ENCODE measurements at regions not wholly inside any gene's neighbourhood (a gene's known extent, or its start where the extent isn't known, plus 50 kb on each side); places are given as distances from the start of the nearest gene placed in this dataset.

- H2AK5ac ChIP-seq (ENCODE audit: low read depth, low read length), result no peak overlapping the region
- no peaks in the 10 kb centered on the region for H3K4me1 ChIP-seq (replicated peaks in 1 of 4; ENCODE audit: control insufficient read depth in 3 of 4, insufficient read depth in 4 of 4, low read length in 3 of 4)
- H3K9ac ChIP-seq (replicated peaks in 1 of 4; ENCODE audit: extremely low read depth in 1 of 4, low read depth in 3 of 4, low read length in 3 of 4), result no peak overlapping the region
- no peak overlapping the region for H3K27ac ChIP-seq (ENCODE audit: low read depth, low read length)
- no peak overlapping the region for H3K4me3 ChIP-seq (ENCODE audit: extremely low read depth in 1 of 4, insufficient read depth in 2 of 4, low read depth in 3 of 4, low read length in 4 of 4)
- no peak overlapping the region for H3K23ac ChIP-seq (ENCODE audit: insufficient read length)
- no peak overlapping the region for H4K8ac ChIP-seq (ENCODE audit: extremely low read depth, insufficient read depth, low read length)
- H2BK5ac ChIP-seq (ENCODE audit: low read depth, low read length), result no peak overlapping the region
- no peaks in the 10 kb centered on the region for H3K27me3 ChIP-seq (replicated peaks in 1 of 4; ENCODE audit: control insufficient read depth in 3 of 4, extremely low read depth in 1 of 4, insufficient read depth in 3 of 4, low read length in 3 of 4)
- no peak for DNase-seq (ENCODE audit: low read depth in 1 of 2, low spot score in 2 of 2)
- ChIA-PET POLR2A (ENCODE audit: partially characterized antibody) (no interaction called here), CTCF (ENCODE audit: partially characterized antibody) (no interaction called here)
- no peak overlapping the region for H2BK120ac ChIP-seq (replicated peaks; ENCODE audit: low read depth, low read length)
- no peaks in the 10 kb centered on the region for H3K9me3 ChIP-seq (ENCODE audit: insufficient read depth in 2 of 2, low read depth in 1 of 2, low read length in 1 of 2)
- H4K5ac ChIP-seq (ENCODE audit: insufficient read length, low read depth, low read length), result no peak overlapping the region
- TF ChIP-seq KDM4A (IDR thresholded peaks at IDR 0.05; ENCODE audit: low read depth, low read length, severe bottlenecking), result no peak
- TF ChIP-seq CBX8 (IDR thresholded peaks at IDR 0.05; ENCODE audit: borderline replicate concordance, low read depth, low read length), result no peak
- no peak for TF ChIP-seq KDM5A (IDR thresholded peaks at IDR 0.05; ENCODE audit: low read length)
- TF ChIP-seq SUZ12 (IDR thresholded peaks at IDR 0.05; ENCODE audit: low read length), result no peak
- no peak for TF ChIP-seq YY1 (IDR thresholded peaks at IDR 0.05; ENCODE audit: low read depth, low read length)
- no peak for TF ChIP-seq TCF12 (IDR thresholded peaks at IDR 0.05; ENCODE audit: low read depth, low read length)
- H2BK12ac ChIP-seq (ENCODE audit: low read depth, low read length), result no peak overlapping the region
- H4K91ac ChIP-seq (replicated peaks; ENCODE audit: insufficient read length, low read length), result no peak overlapping the region
- H2AFZ ChIP-seq (ENCODE audit: low read length), result no peak overlapping the region
- H2BK15ac ChIP-seq (ENCODE audit: low read length), result no peak overlapping the region
- 95% methylated on average over 2 of the region's 2 CpGs; no CpG with 5 or more reads in 1 of the 2 experiments for WGBS, 2 experiments (ENCODE audit: extremely low coverage in 1 of 2, insufficient coverage in 1 of 2, insufficient read length in 1 of 2, insufficient replicate concordance in 2 of 2, low coverage in 1 of 2, low lambda C conversion rate in 2 of 2, missing lambda C conversion rate in 1 of 2)
- no peak for FAIRE-seq
- H3K56ac ChIP-seq (replicated peaks; ENCODE audit: insufficient read length, low read depth, low read length), result no peak overlapping the region
- no peaks in the 10 kb centered on the region for H4K20me1 ChIP-seq (replicated peaks in 1 of 2; ENCODE audit: control insufficient read depth in 1 of 2, insufficient read depth in 2 of 2, low read length in 2 of 2)
- no peaks in the 10 kb centered on the region for H3K36me3 ChIP-seq (ENCODE audit: control insufficient read depth in 2 of 4, insufficient read depth in 4 of 4, low read length in 3 of 4)
- no peak overlapping the region for H3K14ac ChIP-seq (ENCODE audit: insufficient read length)
- no peak overlapping the region for H3K4ac ChIP-seq (replicated peaks; ENCODE audit: insufficient read length, low read depth, low read length)
- H3K18ac ChIP-seq (ENCODE audit: extremely low read depth, low read length), result no peak overlapping the region
- no peaks in the 10 kb centered on the region for H3K79me2 ChIP-seq (ENCODE audit: control insufficient read depth in 1 of 2, insufficient read depth in 2 of 2, low read length in 2 of 2)
- H3K23me2 ChIP-seq (ENCODE audit: low read depth, low read length), result no peaks in the 10 kb centered on the region
- H3K4me2 ChIP-seq (ENCODE audit: insufficient read depth in 1 of 2, low read depth in 2 of 2, low read length in 2 of 2), result no peak overlapping the region
- no peak overlapping the region for H2BK20ac ChIP-seq (ENCODE audit: low read length)
- H3K79me1 ChIP-seq (ENCODE audit: low read depth, low read length), result no peaks in the 10 kb centered on the region
Observed at GRCh38 chr13:105541565-105541964, 993.9 kb downstream of the EFNB2 start.
